H9 (cell line): ENCODE measurements at regions not wholly inside any gene's neighbourhood (a gene's known extent, or its start where the extent isn't known, plus 50 kb on each side); places are given as distances from the start of the nearest gene placed in this dataset.

Source experiments
- DNase-seq: peaks from one replicate; pipeline ENCODE4 v3.0.0-alpha.2; 2017
- H2AFZ ChIP-seq: one replicate; pipeline ENCODE4 v1.6.1; 2013; ENCODE audit warnings: mild to moderate bottlenecking, low read length, control low read depth, moderate library complexity
- H2AK5ac ChIP-seq: 2 replicates; pipeline ENCODE4 v1.6.1; 2013; ENCODE audit warnings: low read length, control low read depth, mixed read lengths; ENCODE audit not compliant: insufficient read length
- H2BK120ac ChIP-seq: one replicate; pipeline ENCODE4 v1.6.1; 2013; ENCODE audit warnings: low read depth, mild to moderate bottlenecking, low read length, control low read depth, inconsistent platforms; ENCODE audit not compliant: poor library complexity, severe bottlenecking
- H2BK12ac ChIP-seq: 2 replicates; pipeline ENCODE4 v1.6.1; 2013; ENCODE audit warnings: low read length, control low read depth, mixed read lengths, low read depth; ENCODE audit not compliant: insufficient read length
- H2BK15ac ChIP-seq: 2 replicates; pipeline ENCODE4 v1.6.1; 2013; ENCODE audit warnings: low read depth, low read length, control low read depth
- H2BK20ac ChIP-seq: one replicate; pipeline ENCODE4 v1.6.1; 2013; ENCODE audit warnings: low read depth, mild to moderate bottlenecking, low read length, control low read depth, inconsistent platforms; ENCODE audit not compliant: poor library complexity, severe bottlenecking
- H2BK5ac ChIP-seq: 2 replicates; pipeline ENCODE4 v1.6.1; 2013; ENCODE audit warnings: low read length, control low read depth, mixed read lengths; ENCODE audit not compliant: insufficient read length
- H3K14ac ChIP-seq: 2 replicates; pipeline ENCODE4 v1.6.1; 2013; ENCODE audit warnings: low read length, control low read depth; ENCODE audit not compliant: insufficient read depth
- H3K18ac ChIP-seq: 2 replicates; pipeline ENCODE4 v1.6.1; 2013; ENCODE audit warnings: low read depth, mild to moderate bottlenecking, mixed read lengths, low read length, control low read depth; ENCODE audit not compliant: insufficient read length
- H3K23ac ChIP-seq: 2 replicates; pipeline ENCODE4 v1.6.1; 2013; ENCODE audit warnings: low read length, control low read depth, mixed read lengths, low read depth; ENCODE audit not compliant: insufficient read length
- H3K23me2 ChIP-seq: 2 replicates; pipeline ENCODE4 v1.6.1; 2013; ENCODE audit warnings: low read depth, mild to moderate bottlenecking, mixed read lengths, low read length, control low read depth; ENCODE audit not compliant: insufficient read length, poor library complexity, severe bottlenecking
- H3K27ac ChIP-seq: 2 replicates; pipeline ENCODE4 v1.5.1; 2013; ENCODE audit warnings: low read length, control low read depth, mixed read lengths, low read depth; ENCODE audit not compliant: insufficient read length
- H3K27me3 ChIP-seq: 2 replicates; pipeline ENCODE4 v1.6.1; 2013; ENCODE audit warnings: low read length, control low read depth, inconsistent platforms; ENCODE audit not compliant: insufficient read depth
- H3K4ac ChIP-seq: 2 replicates; pipeline ENCODE4 v1.6.1; 2013; ENCODE audit warnings: low read depth, mild to moderate bottlenecking, control low read depth, inconsistent platforms, low read length, moderate library complexity
- H3K4me1 ChIP-seq: 2 replicates; pipeline ENCODE4 v1.6.1; 2013; ENCODE audit warnings: low read length, control low read depth, inconsistent platforms; ENCODE audit not compliant: insufficient read depth
- H3K4me2 ChIP-seq: 2 replicates; pipeline ENCODE4 v1.6.1; 2013; ENCODE audit warnings: low read length, control low read depth, mixed read lengths; ENCODE audit not compliant: insufficient read length, insufficient read depth
- H3K56ac ChIP-seq: 2 replicates; pipeline ENCODE4 v1.6.1; 2013; ENCODE audit warnings: low read depth, mild to moderate bottlenecking, mixed read lengths, low read length, control low read depth; ENCODE audit not compliant: insufficient read length
- H3K79me1 ChIP-seq: 2 replicates; pipeline ENCODE4 v1.6.1; 2013; ENCODE audit warnings: low read depth, mild to moderate bottlenecking, moderate library complexity, low read length, control low read depth, inconsistent platforms; ENCODE audit not compliant: insufficient read depth, poor library complexity, severe bottlenecking
- H3K79me2 ChIP-seq: 2 replicates; pipeline ENCODE4 v1.6.1; 2013; ENCODE audit warnings: low read length, control low read depth, inconsistent platforms; ENCODE audit not compliant: insufficient read depth
- H3K9ac ChIP-seq: 2 replicates; pipeline ENCODE4 v1.6.1; 2013; ENCODE audit warnings: low read length, control low read depth, mixed read lengths; ENCODE audit not compliant: insufficient read length; ENCODE audit errors: extremely low read depth
- H3K9me3 ChIP-seq: one replicate; pipeline ENCODE4 v1.6.1; 2013; ENCODE audit warnings: low read depth, low read length, inconsistent platforms; ENCODE audit not compliant: control insufficient read depth
- H3T11ph ChIP-seq: one replicate; pipeline ENCODE4 v1.6.1; 2013; ENCODE audit warnings: mild to moderate bottlenecking, low read length, control low read depth, inconsistent platforms
- H4K20me1 ChIP-seq: one replicate; pipeline ENCODE4 v1.6.1; 2013; ENCODE audit not compliant: control insufficient read depth, insufficient read length, insufficient read depth
- H4K5ac ChIP-seq: 2 replicates; pipeline ENCODE4 v1.6.1; 2013; ENCODE audit warnings: low read depth, mild to moderate bottlenecking, mixed read lengths, low read length, control low read depth; ENCODE audit not compliant: insufficient read length
- H4K8ac ChIP-seq: replicated peaks from 2 replicates; pipeline ENCODE4 v1.6.1; 2013; ENCODE audit warnings: low read length, control low read depth, mixed read lengths, low read depth; ENCODE audit not compliant: insufficient read length
- H4K91ac ChIP-seq: 2 replicates; pipeline ENCODE4 v1.6.1; 2013; ENCODE audit warnings: low read depth, mild to moderate bottlenecking, moderate library complexity, mixed read lengths, low read length, control low read depth; ENCODE audit not compliant: insufficient read length
- H3K27ac Mint-ChIP-seq, 3 experiments: 2 replicates in 2 of 3; 3 replicates in 1 of 3; pipeline ENCODE4 v1.8.0; 2020 to 2021; ENCODE audit warnings: mixed read lengths in 3 of 3, mild to moderate bottlenecking in 1 of 3, moderate library complexity in 1 of 3
- H3K27me3 Mint-ChIP-seq: 2 replicates; pipeline ENCODE4 v1.8.0; 2021; ENCODE audit warnings: low read depth, mild to moderate bottlenecking, moderate library complexity, mixed read lengths
- H3K36me3 Mint-ChIP-seq, 3 experiments: 2 replicates in 2 of 3; 3 replicates in 1 of 3; pipeline ENCODE4 v1.8.0; 2020 to 2021; ENCODE audit warnings: low read depth in 3 of 3, mixed read lengths in 3 of 3; ENCODE audit not compliant: insufficient read depth in 1 of 3
- H3K4me1 Mint-ChIP-seq, 2 experiments: 2 replicates each; pipeline ENCODE4 v1.8.0; 2020; ENCODE audit warnings: mixed read lengths in 2 of 2
- H3K4me3 Mint-ChIP-seq, 2 experiments: 2 replicates in 1 of 2; 3 replicates in 1 of 2; pipeline ENCODE4 v1.8.0; 2020 to 2021; ENCODE audit warnings: mild to moderate bottlenecking in 2 of 2, mixed read lengths in 2 of 2, moderate library complexity in 1 of 2
- H3K9me3 Mint-ChIP-seq, 2 experiments: 2 replicates in 1 of 2; 3 replicates in 1 of 2; pipeline ENCODE4 v1.8.0; 2020; ENCODE audit warnings: mild to moderate bottlenecking in 2 of 2, mixed read lengths in 2 of 2, moderate library complexity in 1 of 2
- WGBS: extraction: QIAGEN DNeasy Blood & Tissue Kit; methylation state at CpG from one replicate; pipeline ENCODE4 v1.1.7; 2013; ENCODE audit warnings: missing lambda C conversion rate, low lambda C conversion rate, mixed read lengths; ENCODE audit not compliant: insufficient read length; ENCODE audit errors: extremely low coverage; 5-methylcytosine and 5-hydroxymethylcytosine counted together
- TF ChIP-seq, protein P1 (sequence below): fragments of 200-600 bp; sonication (generic); conservative IDR thresholded peaks from 3 replicates; pipeline ENCODE4 v1.8.0; 2021; ENCODE audit warnings: antibody characterized with exemption, mild to moderate bottlenecking

DNA sequence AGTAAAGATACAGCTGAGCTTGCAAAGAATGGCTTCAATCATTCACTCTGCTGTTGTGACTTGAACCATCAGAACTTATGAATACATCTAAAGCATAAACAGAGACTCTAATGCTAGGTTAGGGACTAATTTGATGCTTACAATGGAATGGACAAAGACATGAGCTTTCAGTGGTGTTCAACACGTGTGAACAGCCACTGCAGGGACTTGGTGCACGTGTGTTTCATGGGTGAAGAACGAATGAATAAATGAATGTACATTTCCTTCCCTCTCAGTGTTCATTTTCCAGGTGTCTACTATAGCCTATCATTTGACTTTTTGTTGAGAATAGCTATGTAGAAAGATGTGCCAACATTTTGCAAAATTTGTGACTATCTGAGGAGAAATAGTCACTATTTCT, 98.3 kb downstream of the VIP start:
- TF ChIP-seq, protein P1, sequence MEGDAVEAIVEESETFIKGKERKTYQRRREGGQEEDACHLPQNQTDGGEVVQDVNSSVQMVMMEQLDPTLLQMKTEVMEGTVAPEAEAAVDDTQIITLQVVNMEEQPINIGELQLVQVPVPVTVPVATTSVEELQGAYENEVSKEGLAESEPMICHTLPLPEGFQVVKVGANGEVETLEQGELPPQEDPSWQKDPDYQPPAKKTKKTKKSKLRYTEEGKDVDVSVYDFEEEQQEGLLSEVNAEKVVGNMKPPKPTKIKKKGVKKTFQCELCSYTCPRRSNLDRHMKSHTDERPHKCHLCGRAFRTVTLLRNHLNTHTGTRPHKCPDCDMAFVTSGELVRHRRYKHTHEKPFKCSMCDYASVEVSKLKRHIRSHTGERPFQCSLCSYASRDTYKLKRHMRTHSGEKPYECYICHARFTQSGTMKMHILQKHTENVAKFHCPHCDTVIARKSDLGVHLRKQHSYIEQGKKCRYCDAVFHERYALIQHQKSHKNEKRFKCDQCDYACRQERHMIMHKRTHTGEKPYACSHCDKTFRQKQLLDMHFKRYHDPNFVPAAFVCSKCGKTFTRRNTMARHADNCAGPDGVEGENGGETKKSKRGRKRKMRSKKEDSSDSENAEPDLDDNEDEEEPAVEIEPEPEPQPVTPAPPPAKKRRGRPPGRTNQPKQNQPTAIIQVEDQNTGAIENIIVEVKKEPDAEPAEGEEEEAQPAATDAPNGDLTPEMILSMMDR, result no peak
- no peak overlapping the region for H3K23ac ChIP-seq
- H3T11ph ChIP-seq, result no peak overlapping the region
- no peak overlapping the region for H3K4me2 ChIP-seq
- H3K23me2 ChIP-seq, result no peaks in the 10 kb centered on the region
- no peaks in the 10 kb centered on the region for H3K4me1 ChIP-seq
- H3K18ac ChIP-seq, result no peak overlapping the region
- H2BK15ac ChIP-seq, result no peak overlapping the region
- H3K14ac ChIP-seq, result no peak overlapping the region
- H3K27me3 ChIP-seq, result no peaks in the 10 kb centered on the region
- no peaks in the 10 kb centered on the region for H3K79me2 ChIP-seq
- H4K91ac ChIP-seq, result no peak overlapping the region
- no peak for DNase-seq
- Mint-ChIP-seq H3K36me3 (peaks cover 0 to 17% (median 5%) of the 10 kb centered on the region in 3 experiments; a peak in 6 of 7 replicates), H3K9me3 (peaks cover 16 to 17% of the 10 kb centered on the region in 2 experiments), H3K4me1 (peaks cover 8 to 9% of the 10 kb centered on the region in 2 experiments), H3K27ac (no peak overlapping the region), H3K27me3 (no peaks in the 10 kb centered on the region), H3K4me3 (no peak overlapping the region)
- H3K4ac ChIP-seq, result no peak overlapping the region
- no peak overlapping the region for H3K9ac ChIP-seq
- H3K27ac ChIP-seq, result no peak overlapping the region
- no CpG with 5 or more reads among the region's 3 CpGs for WGBS
- H2BK120ac ChIP-seq, result no peak overlapping the region
- peaks cover 8% of the 10 kb centered on the region for H3K9me3 ChIP-seq
- no peaks in the 10 kb centered on the region for H4K20me1 ChIP-seq
- no peak overlapping the region for H2BK20ac ChIP-seq
- H4K8ac ChIP-seq, result no peak overlapping the region
- no peak overlapping the region for H2AFZ ChIP-seq
- H4K5ac ChIP-seq, result no peak overlapping the region
- no peak overlapping the region for H3K56ac ChIP-seq
- H2BK5ac ChIP-seq, result no peak overlapping the region
- H3K79me1 ChIP-seq, result no peaks in the 10 kb centered on the region
- H2BK12ac ChIP-seq, result no peak overlapping the region
- no peak overlapping the region for H2AK5ac ChIP-seq
